SU-DHL-6 (cell line): ENCODE measurements at regions not wholly inside any gene's neighbourhood (a gene's known extent, or its start where the extent isn't known, plus 50 kb on each side); places are given as distances from the start of the nearest gene placed in this dataset.

Source experiments
- CTCF ChIP-seq: fragments of 200-600 bp; sonication (generic); IDR thresholded peaks from one replicate; pipeline ENCODE4 v1.5.1; 2017; ENCODE audit warnings: antibody characterized with exemption, mild to moderate bottlenecking, low read length, moderate library complexity; ENCODE audit not compliant: insufficient read depth, poor library complexity, severe bottlenecking
- EZH2phosphoT487 ChIP-seq: fragments of 200-600 bp; sonication (generic), shearing (Covaris generic); conservative IDR thresholded peaks from 2 replicates; pipeline ENCODE4 v1.6.1; 2018; ENCODE audit warnings: mild to moderate bottlenecking, antibody characterized with exemption, low read length, moderate library complexity, mixed read lengths

DNA sequence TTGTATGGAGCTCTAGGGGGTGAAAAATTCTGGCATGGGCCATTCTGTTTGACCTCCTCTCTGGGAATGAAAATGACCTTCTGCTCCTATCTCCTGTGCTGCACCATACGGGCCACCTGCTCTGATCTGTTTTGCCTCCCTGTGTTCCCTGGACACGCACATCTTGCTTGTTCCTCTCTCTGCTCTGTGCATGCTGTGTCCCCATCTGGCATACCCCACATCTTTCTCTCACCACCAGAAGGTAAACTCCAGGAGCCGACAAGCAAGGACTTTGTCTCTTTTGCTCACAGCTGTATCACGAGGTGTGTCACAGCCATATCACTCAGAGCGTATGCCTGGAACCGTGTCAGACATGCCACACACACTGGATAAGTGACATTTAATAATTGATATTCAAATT lies 208.4 kb upstream of the DTNBP1 start:
- TF ChIP-seq CTCF (no peak), EZH2phosphoT487 (no peak)
